ENCODE measurements at regions not wholly inside any gene's neighbourhood (a gene's known extent, or its start where the extent isn't known, plus 50 kb on each side); places are given as distances from the start of the nearest gene placed in this dataset.

- H3K27me3 ChIP-seq (ENCODE audit: insufficient read depth, poor library complexity, severe bottlenecking) = peaks cover 2% of the 10 kb centered on the region
- DNase-seq (ENCODE audit: low read depth in 1 of 2, low spot score in 1 of 2) = no peak
- H3K4me3 ChIP-seq (replicated peaks; ENCODE audit: insufficient read depth, low read length) = no peak overlapping the region
- TF ChIP-seq GABPA (IDR thresholded peaks at IDR 0.05; ENCODE audit: low read depth) = no peak
- TF ChIP-seq, protein P1, sequence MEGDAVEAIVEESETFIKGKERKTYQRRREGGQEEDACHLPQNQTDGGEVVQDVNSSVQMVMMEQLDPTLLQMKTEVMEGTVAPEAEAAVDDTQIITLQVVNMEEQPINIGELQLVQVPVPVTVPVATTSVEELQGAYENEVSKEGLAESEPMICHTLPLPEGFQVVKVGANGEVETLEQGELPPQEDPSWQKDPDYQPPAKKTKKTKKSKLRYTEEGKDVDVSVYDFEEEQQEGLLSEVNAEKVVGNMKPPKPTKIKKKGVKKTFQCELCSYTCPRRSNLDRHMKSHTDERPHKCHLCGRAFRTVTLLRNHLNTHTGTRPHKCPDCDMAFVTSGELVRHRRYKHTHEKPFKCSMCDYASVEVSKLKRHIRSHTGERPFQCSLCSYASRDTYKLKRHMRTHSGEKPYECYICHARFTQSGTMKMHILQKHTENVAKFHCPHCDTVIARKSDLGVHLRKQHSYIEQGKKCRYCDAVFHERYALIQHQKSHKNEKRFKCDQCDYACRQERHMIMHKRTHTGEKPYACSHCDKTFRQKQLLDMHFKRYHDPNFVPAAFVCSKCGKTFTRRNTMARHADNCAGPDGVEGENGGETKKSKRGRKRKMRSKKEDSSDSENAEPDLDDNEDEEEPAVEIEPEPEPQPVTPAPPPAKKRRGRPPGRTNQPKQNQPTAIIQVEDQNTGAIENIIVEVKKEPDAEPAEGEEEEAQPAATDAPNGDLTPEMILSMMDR (IDR thresholded peaks at IDR 0.05; ENCODE audit: insufficient read depth, low read length) = no peak
- TF ChIP-seq POLR2AphosphoS5 (IDR thresholded peaks at IDR 0.05; ENCODE audit: low read depth) = no peak
- no peak for TF ChIP-seq REST (IDR thresholded peaks at IDR 0.05; ENCODE audit: insufficient replicate concordance, low read depth)
- no peak for TF ChIP-seq SPI1 (IDR thresholded peaks at IDR 0.05; ENCODE audit: borderline replicate concordance, low read depth)
- no peak overlapping the region for H3K27ac ChIP-seq (replicated peaks)
Measured at GRCh38 chr12:97127061-97127460, 220.0 kb downstream of the NEDD1 start.

DNA sequence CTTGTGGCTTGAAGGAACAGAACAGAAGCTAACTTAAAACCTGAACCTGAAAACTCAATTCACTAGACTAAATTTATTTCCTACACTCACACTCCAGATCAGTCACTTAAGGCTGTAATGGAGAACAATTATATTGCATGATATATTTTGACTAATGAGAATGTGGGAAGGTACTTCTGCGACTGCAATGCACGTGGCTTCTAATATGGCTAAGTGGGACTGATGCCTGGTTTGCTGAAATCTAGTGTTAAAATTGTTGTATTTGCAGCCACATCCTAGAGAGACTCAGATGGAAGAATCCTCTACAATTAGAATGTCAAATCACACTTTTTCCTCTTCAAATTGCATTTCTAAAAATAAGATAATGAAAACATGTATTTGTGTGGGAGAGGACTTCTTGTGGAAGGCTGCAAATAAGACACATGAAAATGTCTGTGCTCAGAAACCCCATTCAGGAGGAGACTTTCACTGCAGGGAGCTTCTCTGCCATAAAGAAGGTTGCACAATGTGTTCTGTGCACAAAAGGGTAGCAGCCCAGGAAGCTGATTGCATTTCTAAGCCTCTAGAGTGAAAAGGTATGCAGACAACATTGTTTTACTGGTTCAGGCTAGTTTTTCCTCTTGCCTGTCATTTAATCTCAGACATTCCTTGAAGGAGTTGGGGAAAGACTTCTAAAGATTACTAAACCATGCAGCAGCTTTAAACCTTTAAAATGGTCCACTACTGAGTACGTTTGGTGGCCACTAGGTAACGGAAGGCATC, 224.3 kb downstream of the NEDD1 start:
- Histone ChIP-seq H3K4me3 (replicated peaks; ENCODE audit: insufficient read depth, low read length) (no peak overlapping the region), H3K27ac (replicated peaks) (no peak overlapping the region), H3K27me3 (ENCODE audit: insufficient read depth, poor library complexity, severe bottlenecking) (peaks cover 2% of the 10 kb centered on the region)
- no peak for TF ChIP-seq REST (IDR thresholded peaks at IDR 0.05; ENCODE audit: insufficient replicate concordance, low read depth)
- no peak for TF ChIP-seq SPI1 (IDR thresholded peaks at IDR 0.05; ENCODE audit: borderline replicate concordance, low read depth)
- TF ChIP-seq, protein P1 (IDR thresholded peaks at IDR 0.05; ENCODE audit: insufficient read depth, low read length) = no peak
- no peak for TF ChIP-seq POLR2AphosphoS5 (IDR thresholded peaks at IDR 0.05; ENCODE audit: low read depth)
- no peak for TF ChIP-seq GABPA (IDR thresholded peaks at IDR 0.05; ENCODE audit: low read depth)
- DNase-seq (ENCODE audit: low read depth in 1 of 2, low spot score in 1 of 2) = no peak

DNA sequence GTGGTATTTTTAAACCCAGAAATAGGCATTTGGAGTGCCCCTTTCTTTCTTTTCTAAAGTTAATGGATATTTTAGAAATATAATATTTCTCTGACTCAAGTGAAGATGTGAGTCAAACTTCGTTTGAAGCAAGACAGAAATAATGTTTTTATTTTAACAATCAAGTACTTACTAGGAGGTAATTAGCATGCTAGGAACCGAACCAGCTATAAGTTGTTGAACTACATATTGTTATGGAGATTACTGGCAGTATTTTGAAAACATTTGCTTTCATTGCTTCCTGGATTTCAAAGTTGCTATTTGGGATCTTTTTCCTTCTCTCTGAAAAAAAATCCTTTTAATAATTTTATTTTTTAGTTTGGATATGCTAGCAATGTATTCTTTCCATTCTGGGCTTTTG, 225.2 kb downstream of the NEDD1 start:
- H3K27me3 ChIP-seq (ENCODE audit: insufficient read depth, poor library complexity, severe bottlenecking) = peaks cover 2% of the 10 kb centered on the region
- H3K4me3 ChIP-seq (replicated peaks; ENCODE audit: insufficient read depth, low read length) = no peak overlapping the region
- no peak overlapping the region for H3K27ac ChIP-seq (replicated peaks)
- TF ChIP-seq GABPA (IDR thresholded peaks at IDR 0.05; ENCODE audit: low read depth) (no peak), REST (IDR thresholded peaks at IDR 0.05; ENCODE audit: insufficient replicate concordance, low read depth) (no peak), POLR2AphosphoS5 (IDR thresholded peaks at IDR 0.05; ENCODE audit: low read depth) (no peak), SPI1 (IDR thresholded peaks at IDR 0.05; ENCODE audit: borderline replicate concordance, low read depth) (no peak)
- TF ChIP-seq, protein P1 (IDR thresholded peaks at IDR 0.05; ENCODE audit: insufficient read depth, low read length) = no peak
- DNase-seq (ENCODE audit: low read depth in 1 of 2, low spot score in 1 of 2) = no peak
